Tongue (tissue), 1 donor: ENCODE measurements at regions not wholly inside any gene's neighbourhood (a gene's known extent, or its start where the extent isn't known, plus 50 kb on each side); places are given as distances from the start of the nearest gene placed in this dataset.
A peak's percentile ranks its signal among the peaks of the same experiment; 100 is the strongest.

Experiments
- DNase-seq: peaks from one replicate; pipeline ENCODE4 v3.0.0-alpha.2; 2015

- DNase-seq, result peak; percentile 34
Observed at GRCh38 chr1:232519186-232519585, 110.7 kb downstream of the SIPA1L2 start.

- peak; percentile 50 for DNase-seq
Observed at GRCh38 chr1:232518349-232518748, 111.6 kb downstream of the SIPA1L2 start.

GRCh38 chr1:232517204-232517603 lies 112.7 kb downstream of the SIPA1L2 start:
- DNase-seq, result no peak

- no peak for DNase-seq
Observed at GRCh38 chr1:232515706-232516105, 114.2 kb downstream of the SIPA1L2 start.

GRCh38 chr1:232512712-232513111 lies 117.2 kb downstream of the SIPA1L2 start:
- peak; percentile 39 for DNase-seq

GRCh38 chr1:232511172-232511571 lies 118.8 kb downstream of the SIPA1L2 start:
- no peak for DNase-seq

- no peak for DNase-seq
Observed at GRCh38 chr1:232510367-232511110, 119.4 kb downstream of the SIPA1L2 start.

- peak; percentile 60 for DNase-seq
Observed at GRCh38 chr1:232509570-232509969, 120.4 kb downstream of the SIPA1L2 start.

GRCh38 chr1:232508130-232508701 lies 121.7 kb downstream of the SIPA1L2 start:
- DNase-seq, result no peak

GRCh38 chr1:232507571-232507970 lies 122.4 kb downstream of the SIPA1L2 start:
- DNase-seq, result no peak

GRCh38 chr1:232505884-232506283 lies 124.0 kb downstream of the SIPA1L2 start:
- DNase-seq, result no peak

- no peak for DNase-seq
Observed at GRCh38 chr1:232504651-232505050, 125.3 kb downstream of the SIPA1L2 start.

- no peak for DNase-seq
Observed at GRCh38 chr1:232503497-232503896, 126.4 kb downstream of the SIPA1L2 start.

- no peak for DNase-seq
Observed at GRCh38 chr1:232501854-232502253, 128.1 kb downstream of the SIPA1L2 start.

- no peak for DNase-seq
Observed at GRCh38 chr1:232499188-232499587, 130.7 kb downstream of the SIPA1L2 start.

- no peak for DNase-seq
Observed at GRCh38 chr1:232493869-232494268, 136.1 kb downstream of the SIPA1L2 start.

GRCh38 chr1:232489256-232489655 lies 140.7 kb downstream of the SIPA1L2 start:
- no peak for DNase-seq

GRCh38 chr1:232487236-232487635 lies 142.7 kb downstream of the SIPA1L2 start:
- no peak for DNase-seq

GRCh38 chr1:232486454-232487207 lies 143.3 kb downstream of the SIPA1L2 start:
- DNase-seq, result peak; percentile 57

GRCh38 chr1:232486006-232486405 lies 143.9 kb downstream of the SIPA1L2 start:
- DNase-seq, result no peak

- DNase-seq, result no peak
Observed at GRCh38 chr1:232484856-232485255, 145.1 kb downstream of the SIPA1L2 start.

GRCh38 chr1:232483826-232484225 lies 146.1 kb downstream of the SIPA1L2 start:
- no peak for DNase-seq

GRCh38 chr1:232481091-232481490 lies 148.8 kb downstream of the SIPA1L2 start:
- no peak for DNase-seq
